ENCODE measurements at regions not wholly inside any gene's neighbourhood (a gene's known extent, or its start where the extent isn't known, plus 50 kb on each side); places are given as distances from the start of the nearest gene placed in this dataset.

- 100% methylated on average over 1 of the region's 2 CpGs for WGBS, 2 experiments (ENCODE audit: insufficient coverage in 2 of 2)
- Histone ChIP-seq H3K9me3 (ENCODE audit: control insufficient read depth, low read length) (no peaks in the 10 kb centered on the region), H3K4me1 (ENCODE audit: control insufficient read depth, insufficient read depth, low read length, poor library complexity, severe bottlenecking) (no peaks in the 10 kb centered on the region), H3K27ac (ENCODE audit: low read depth, low read length, severe bottlenecking) (no peak overlapping the region), H3K36me3 (ENCODE audit: control insufficient read depth, insufficient read depth, low read length) (no peaks in the 10 kb centered on the region), H3K4me3 (ENCODE audit: extremely low read depth, insufficient read depth, low read length, poor library complexity, severe bottlenecking) (no peak overlapping the region)
Observed at GRCh38 chr21:14768042-14768441, 221.9 kb upstream of the SAMSN1 start.

- Histone ChIP-seq H3K36me3 (ENCODE audit: control insufficient read depth, insufficient read depth, low read length) (no peaks in the 10 kb centered on the region), H3K27ac (ENCODE audit: low read depth, low read length, severe bottlenecking) (no peak overlapping the region), H3K4me1 (ENCODE audit: control insufficient read depth, insufficient read depth, low read length, poor library complexity, severe bottlenecking) (no peaks in the 10 kb centered on the region), H3K4me3 (ENCODE audit: extremely low read depth, insufficient read depth, low read length, poor library complexity, severe bottlenecking) (no peak overlapping the region), H3K9me3 (ENCODE audit: control insufficient read depth, low read length) (no peaks in the 10 kb centered on the region)
- WGBS, 2 experiments (ENCODE audit: insufficient coverage in 2 of 2): 100% methylated on average over 1 of the region's 3 CpGs; no CpG with 5 or more reads in 1 of the 2 experiments
Observed at GRCh38 chr21:14767192-14767852, 221.2 kb upstream of the SAMSN1 start.

GRCh38 chr21:14766241-14766640 is 220.1 kb upstream of the SAMSN1 start:
- Histone ChIP-seq H3K27ac (ENCODE audit: low read depth, low read length, severe bottlenecking) (no peak overlapping the region), H3K4me1 (ENCODE audit: control insufficient read depth, insufficient read depth, low read length, poor library complexity, severe bottlenecking) (no peaks in the 10 kb centered on the region), H3K4me3 (ENCODE audit: extremely low read depth, insufficient read depth, low read length, poor library complexity, severe bottlenecking) (no peak overlapping the region), H3K36me3 (ENCODE audit: control insufficient read depth, insufficient read depth, low read length) (no peaks in the 10 kb centered on the region), H3K9me3 (ENCODE audit: control insufficient read depth, low read length) (no peaks in the 10 kb centered on the region)
- 84 to 100% methylated on average over 1 to 3 of the region's 5 CpGs for WGBS, 2 experiments (ENCODE audit: insufficient coverage in 2 of 2)

GRCh38 chr21:14763695-14764064 is 217.6 kb upstream of the SAMSN1 start:
- Histone ChIP-seq H3K4me1 (ENCODE audit: control insufficient read depth, insufficient read depth, low read length, poor library complexity, severe bottlenecking) (no peaks in the 10 kb centered on the region), H3K36me3 (ENCODE audit: control insufficient read depth, insufficient read depth, low read length) (no peaks in the 10 kb centered on the region), H3K4me3 (ENCODE audit: extremely low read depth, insufficient read depth, low read length, poor library complexity, severe bottlenecking) (no peak overlapping the region), H3K9me3 (ENCODE audit: control insufficient read depth, low read length) (no peaks in the 10 kb centered on the region), H3K27ac (ENCODE audit: low read depth, low read length, severe bottlenecking) (no peak overlapping the region)
- no CpG with 5 or more reads among the region's 4 CpGs for WGBS, 2 experiments (ENCODE audit: insufficient coverage in 2 of 2)

- no peaks in the 10 kb centered on the region for H3K36me3 ChIP-seq (ENCODE audit: control insufficient read depth, insufficient read depth, low read length)
- H3K4me1 ChIP-seq (ENCODE audit: control insufficient read depth, insufficient read depth, low read length, poor library complexity, severe bottlenecking): no peaks in the 10 kb centered on the region
- no peak overlapping the region for H3K27ac ChIP-seq (ENCODE audit: low read depth, low read length, severe bottlenecking)
- WGBS, 2 experiments (ENCODE audit: insufficient coverage in 2 of 2): 60 to 61% methylated on average over 3 to 4 of the region's 4 CpGs
- H3K9me3 ChIP-seq (ENCODE audit: control insufficient read depth, low read length): no peaks in the 10 kb centered on the region
- no peak overlapping the region for H3K4me3 ChIP-seq (ENCODE audit: extremely low read depth, insufficient read depth, low read length, poor library complexity, severe bottlenecking)
Observed at GRCh38 chr21:14762734-14763694, 216.9 kb upstream of the SAMSN1 start.

GRCh38 chr21:14762327-14762726 is 216.2 kb upstream of the SAMSN1 start:
- H3K9me3 ChIP-seq (ENCODE audit: control insufficient read depth, low read length): no peaks in the 10 kb centered on the region
- no peak overlapping the region for H3K27ac ChIP-seq (ENCODE audit: low read depth, low read length, severe bottlenecking)
- no peaks in the 10 kb centered on the region for H3K36me3 ChIP-seq (ENCODE audit: control insufficient read depth, insufficient read depth, low read length)
- H3K4me3 ChIP-seq (ENCODE audit: extremely low read depth, insufficient read depth, low read length, poor library complexity, severe bottlenecking): no peak overlapping the region
- no peaks in the 10 kb centered on the region for H3K4me1 ChIP-seq (ENCODE audit: control insufficient read depth, insufficient read depth, low read length, poor library complexity, severe bottlenecking)
- 100% methylated on average over 1 of the region's 1 CpG; no CpG with 5 or more reads in 1 of the 2 experiments for WGBS, 2 experiments (ENCODE audit: insufficient coverage in 2 of 2)

GRCh38 chr21:14759285-14759684 is 213.2 kb upstream of the SAMSN1 start:
- no peak overlapping the region for H3K4me3 ChIP-seq (ENCODE audit: extremely low read depth, insufficient read depth, low read length, poor library complexity, severe bottlenecking)
- no peaks in the 10 kb centered on the region for H3K4me1 ChIP-seq (ENCODE audit: control insufficient read depth, insufficient read depth, low read length, poor library complexity, severe bottlenecking)
- no peak overlapping the region for H3K27ac ChIP-seq (ENCODE audit: low read depth, low read length, severe bottlenecking)
- H3K36me3 ChIP-seq (ENCODE audit: control insufficient read depth, insufficient read depth, low read length): no peaks in the 10 kb centered on the region
- no peaks in the 10 kb centered on the region for H3K9me3 ChIP-seq (ENCODE audit: control insufficient read depth, low read length)

- Histone ChIP-seq H3K4me3 (ENCODE audit: extremely low read depth, insufficient read depth, low read length, poor library complexity, severe bottlenecking) (no peak overlapping the region), H3K4me1 (ENCODE audit: control insufficient read depth, insufficient read depth, low read length, poor library complexity, severe bottlenecking) (no peaks in the 10 kb centered on the region), H3K27ac (ENCODE audit: low read depth, low read length, severe bottlenecking) (no peak overlapping the region), H3K9me3 (ENCODE audit: control insufficient read depth, low read length) (no peaks in the 10 kb centered on the region), H3K36me3 (ENCODE audit: control insufficient read depth, insufficient read depth, low read length) (no peaks in the 10 kb centered on the region)
Observed at GRCh38 chr21:14758849-14759248, 212.7 kb upstream of the SAMSN1 start.

GRCh38 chr21:14757533-14758327 is 211.6 kb upstream of the SAMSN1 start:
- Histone ChIP-seq H3K9me3 (ENCODE audit: control insufficient read depth, low read length) (no peaks in the 10 kb centered on the region), H3K4me3 (ENCODE audit: extremely low read depth, insufficient read depth, low read length, poor library complexity, severe bottlenecking) (no peak overlapping the region), H3K4me1 (ENCODE audit: control insufficient read depth, insufficient read depth, low read length, poor library complexity, severe bottlenecking) (no peaks in the 10 kb centered on the region), H3K36me3 (ENCODE audit: control insufficient read depth, insufficient read depth, low read length) (no peaks in the 10 kb centered on the region), H3K27ac (ENCODE audit: low read depth, low read length, severe bottlenecking) (no peak overlapping the region)
- WGBS, 2 experiments (ENCODE audit: insufficient coverage in 2 of 2): 95 to 98% methylated on average over 5 to 6 of the region's 7 CpGs

GRCh38 chr21:14755086-14755485 is 209.0 kb upstream of the SAMSN1 start:
- Histone ChIP-seq H3K4me3 (ENCODE audit: extremely low read depth, insufficient read depth, low read length, poor library complexity, severe bottlenecking) (no peak overlapping the region), H3K36me3 (ENCODE audit: control insufficient read depth, insufficient read depth, low read length) (no peaks in the 10 kb centered on the region), H3K27ac (ENCODE audit: low read depth, low read length, severe bottlenecking) (no peak overlapping the region), H3K4me1 (ENCODE audit: control insufficient read depth, insufficient read depth, low read length, poor library complexity, severe bottlenecking) (no peaks in the 10 kb centered on the region), H3K9me3 (ENCODE audit: control insufficient read depth, low read length) (no peaks in the 10 kb centered on the region)
- no CpG with 5 or more reads among the region's 1 CpG for WGBS, 2 experiments (ENCODE audit: insufficient coverage in 2 of 2)

Data from mesodermal cell (in vitro differentiated cells).